NCI-H2107 treated with DMSO at 0.1 percent for 48 hours (cell line): ENCODE measurements at regions not wholly inside any gene's neighbourhood (a gene's known extent, or its start where the extent isn't known, plus 50 kb on each side); places are given as distances from the start of the nearest gene placed in this dataset.

Source experiments
- DNase-seq: peaks from one replicate; lab custom pipeline; 2025; ENCODE audit not compliant: unreplicated experiment; lab: John Stamatoyannopoulos, UW

GRCh38 chr18:39795350-39795749 is 2159.7 kb upstream of the PIK3C3 start:
- no peak for DNase-seq

- no peak for DNase-seq
Measured at GRCh38 chr18:39793609-39794008, 2161.4 kb upstream of the PIK3C3 start.

- DNase-seq = no peak
Measured at GRCh38 chr18:39788383-39788782, 2166.7 kb upstream of the PIK3C3 start.

- no peak for DNase-seq
Measured at GRCh38 chr18:39786477-39786876, 2168.6 kb upstream of the PIK3C3 start.

GRCh38 chr18:39784541-39784940 is 2170.5 kb upstream of the PIK3C3 start:
- DNase-seq = no peak

GRCh38 chr18:39781565-39781964 is 2173.5 kb upstream of the PIK3C3 start:
- no peak for DNase-seq

- no peak for DNase-seq
Measured at GRCh38 chr18:39780774-39781173, 2174.3 kb upstream of the PIK3C3 start.

GRCh38 chr18:39779926-39780325 is 2175.1 kb upstream of the PIK3C3 start:
- DNase-seq = no peak

- no peak for DNase-seq
Measured at GRCh38 chr18:39776766-39777165, 2178.3 kb upstream of the PIK3C3 start.

- DNase-seq = no peak
Measured at GRCh38 chr18:39774957-39775598, 2180.0 kb upstream of the PIK3C3 start.

- no peak for DNase-seq
Measured at GRCh38 chr18:39773646-39774045, 2181.4 kb upstream of the PIK3C3 start.

- DNase-seq = no peak
Measured at GRCh38 chr18:39772155-39772919, 2182.7 kb upstream of the PIK3C3 start.

- DNase-seq = no peak
Measured at GRCh38 chr18:39770399-39770798, 2184.6 kb upstream of the PIK3C3 start.

GRCh38 chr18:39764873-39765272 is 2190.2 kb upstream of the PIK3C3 start:
- no peak for DNase-seq

- DNase-seq = no peak
Measured at GRCh38 chr18:39761273-39761672, 2193.8 kb upstream of the PIK3C3 start.

GRCh38 chr18:39759926-39760325 is 2194.3 kb upstream of the CELF4 start:
- no peak for DNase-seq

GRCh38 chr18:39753178-39753577 is 2187.6 kb upstream of the CELF4 start:
- no peak for DNase-seq

- no peak for DNase-seq
Measured at GRCh38 chr18:39752351-39752750, 2186.8 kb upstream of the CELF4 start.

- no peak for DNase-seq
Measured at GRCh38 chr18:39751921-39752320, 2186.3 kb upstream of the CELF4 start.

GRCh38 chr18:39751161-39751560 is 2185.6 kb upstream of the CELF4 start:
- DNase-seq = no peak

- DNase-seq = no peak
Measured at GRCh38 chr18:39749154-39749553, 2183.6 kb upstream of the CELF4 start.

- DNase-seq = no peak
Measured at GRCh38 chr18:39748727-39749126, 2183.1 kb upstream of the CELF4 start.

GRCh38 chr18:39746201-39746600 is 2180.6 kb upstream of the CELF4 start:
- no peak for DNase-seq
